ENCODE measurements at regions not wholly inside any gene's neighbourhood (a gene's known extent, or its start where the extent isn't known, plus 50 kb on each side); places are given as distances from the start of the nearest gene placed in this dataset.

DNA sequence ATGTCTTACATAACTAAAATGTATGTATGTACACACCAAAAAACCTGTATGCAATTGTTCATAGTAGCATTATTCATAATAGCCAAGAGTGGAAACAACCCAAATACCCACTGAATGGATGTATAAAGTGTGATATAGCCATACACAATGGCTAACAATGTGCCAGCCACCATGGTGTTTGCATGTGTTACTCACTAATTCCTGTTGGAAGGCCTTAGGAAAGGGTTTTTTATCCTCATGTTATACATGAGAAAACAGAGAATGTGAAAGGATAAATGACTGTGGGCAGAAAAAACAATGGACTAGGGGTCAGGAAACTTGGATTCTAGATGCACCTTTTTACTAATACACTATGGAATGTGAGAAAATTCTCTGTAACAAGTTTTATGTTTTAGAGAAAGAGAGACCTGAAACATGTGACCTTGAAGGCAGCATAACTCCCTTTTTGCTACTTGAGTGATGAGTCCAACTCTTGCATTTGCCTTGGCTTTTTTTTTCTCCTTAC lies 55.7 kb downstream of the TIGD2 start:
- no peak overlapping the region for H3K4me2 ChIP-seq (ENCODE audit: low read depth, low read length, poor library complexity, severe bottlenecking)
- H3K4me3 ChIP-seq (ENCODE audit: low read length) = no peak overlapping the region
- H4K20me1 ChIP-seq (ENCODE audit: insufficient read depth, low read depth, low read length) = no peaks in the 10 kb centered on the region
- H3K9me2 ChIP-seq (replicated peaks; ENCODE audit: insufficient read depth, low read length) = no peaks in the 10 kb centered on the region
- DNase-seq = no peak
- no peaks in the 10 kb centered on the region for H3K36me3 ChIP-seq (ENCODE audit: insufficient read depth, low read length)
- no peak overlapping the region for H3K27ac ChIP-seq (ENCODE audit: low read length)
- no peaks in the 10 kb centered on the region for H3K79me2 ChIP-seq (ENCODE audit: low read length)
- no peak overlapping the region for H3K9ac ChIP-seq (ENCODE audit: low read length)
- H3K4me1 ChIP-seq (ENCODE audit: low read length) = no peaks in the 10 kb centered on the region
- H2AFZ ChIP-seq (ENCODE audit: low read length) = no peak overlapping the region
- no peaks in the 10 kb centered on the region for H3K9me3 ChIP-seq (ENCODE audit: low read length)
- 0 out of 2 replicates have a peak, but pooled peaks cover 4% of the 10 kb centered on the region for H3K27me3 ChIP-seq (ENCODE audit: low read length)

GRCh38 chr4:89171176-89171805 lies 60.0 kb downstream of the TIGD2 start:
- no peaks in the 10 kb centered on the region for H3K27me3 ChIP-seq (ENCODE audit: low read length)
- no peaks in the 10 kb centered on the region for H3K4me1 ChIP-seq (ENCODE audit: low read length)
- H3K9me2 ChIP-seq (replicated peaks; ENCODE audit: insufficient read depth, low read length) = no peaks in the 10 kb centered on the region
- H3K9ac ChIP-seq (ENCODE audit: low read length) = no peak overlapping the region
- H3K4me3 ChIP-seq (ENCODE audit: low read length) = no peak overlapping the region
- no peaks in the 10 kb centered on the region for H3K36me3 ChIP-seq (ENCODE audit: insufficient read depth, low read length)
- no peak overlapping the region for H2AFZ ChIP-seq (ENCODE audit: low read length)
- H4K20me1 ChIP-seq (ENCODE audit: insufficient read depth, low read depth, low read length) = no peaks in the 10 kb centered on the region
- H3K4me2 ChIP-seq (ENCODE audit: low read depth, low read length, poor library complexity, severe bottlenecking) = no peak overlapping the region
- H3K79me2 ChIP-seq (ENCODE audit: low read length) = no peaks in the 10 kb centered on the region
- no peaks in the 10 kb centered on the region for H3K9me3 ChIP-seq (ENCODE audit: low read length)
- H3K27ac ChIP-seq (ENCODE audit: low read length) = no peak overlapping the region
- no peak for DNase-seq

DNA sequence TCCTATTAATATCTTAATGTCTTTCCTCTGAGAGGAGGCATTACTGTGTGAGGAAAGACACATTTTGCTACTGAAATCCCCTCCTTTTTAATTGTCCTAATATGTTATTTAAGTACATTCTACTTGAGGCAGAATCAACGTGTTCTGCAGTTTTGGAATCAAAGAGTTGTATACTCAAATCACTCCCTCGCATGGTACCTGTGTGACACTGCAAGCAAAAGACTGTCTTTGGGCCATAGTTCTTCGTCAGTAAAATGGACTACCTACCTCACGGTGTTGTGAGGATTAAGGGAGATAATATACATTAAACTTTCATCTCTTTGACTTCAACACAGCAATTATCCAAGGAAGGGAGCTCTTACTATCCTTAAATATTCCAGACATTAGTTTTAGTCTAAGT lies 61.5 kb downstream of the TIGD2 start:
- Histone ChIP-seq H3K27ac (ENCODE audit: low read length) (no peak overlapping the region), H3K9me2 (replicated peaks; ENCODE audit: insufficient read depth, low read length) (no peaks in the 10 kb centered on the region), H3K27me3 (ENCODE audit: low read length) (no peaks in the 10 kb centered on the region), H3K4me3 (ENCODE audit: low read length) (no peak overlapping the region), H4K20me1 (ENCODE audit: insufficient read depth, low read depth, low read length) (no peaks in the 10 kb centered on the region), H3K9ac (ENCODE audit: low read length) (no peak overlapping the region), H3K4me2 (ENCODE audit: low read depth, low read length, poor library complexity, severe bottlenecking) (no peak overlapping the region), H3K36me3 (ENCODE audit: insufficient read depth, low read length) (no peaks in the 10 kb centered on the region), H3K9me3 (ENCODE audit: low read length) (no peaks in the 10 kb centered on the region), H3K79me2 (ENCODE audit: low read length) (no peaks in the 10 kb centered on the region), H3K4me1 (ENCODE audit: low read length) (no peaks in the 10 kb centered on the region), H2AFZ (ENCODE audit: low read length) (no peak overlapping the region)
- peak; percentile 52 for DNase-seq

- H3K36me3 ChIP-seq (ENCODE audit: insufficient read depth, low read length) = no peaks in the 10 kb centered on the region
- no peak for DNase-seq
Observed at GRCh38 chr4:89173336-89174090, 62.2 kb downstream of the TIGD2 start.

DNA sequence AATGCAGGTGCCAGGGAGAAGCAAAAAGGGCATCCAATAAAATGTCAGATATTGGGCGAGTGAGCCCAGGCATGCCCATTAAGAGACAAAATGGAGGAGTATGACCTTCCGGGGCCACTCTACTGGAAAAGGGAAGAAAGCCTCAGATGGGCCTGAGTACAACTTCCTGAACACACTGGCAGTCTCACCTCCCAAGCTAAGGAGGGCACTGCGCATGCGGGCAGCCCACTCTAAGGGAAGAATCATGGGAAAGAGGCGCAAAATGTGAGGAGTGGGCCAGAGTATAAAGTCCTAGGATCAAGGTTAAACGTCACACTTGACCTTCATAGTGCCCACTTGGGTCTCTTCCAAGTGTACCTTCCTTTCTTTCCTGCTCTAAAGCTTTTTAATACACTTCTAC lies 63.5 kb downstream of the TIGD2 start:
- Histone ChIP-seq H3K36me3 (ENCODE audit: insufficient read depth, low read length) (no peaks in the 10 kb centered on the region), H4K20me1 (ENCODE audit: insufficient read depth, low read depth, low read length) (no peaks in the 10 kb centered on the region), H3K9me2 (replicated peaks; ENCODE audit: insufficient read depth, low read length) (no peaks in the 10 kb centered on the region), H3K4me2 (ENCODE audit: low read depth, low read length, poor library complexity, severe bottlenecking) (no peak overlapping the region), H3K27ac (ENCODE audit: low read length) (no peak overlapping the region), H2AFZ (ENCODE audit: low read length) (no peak overlapping the region), H3K79me2 (ENCODE audit: low read length) (no peaks in the 10 kb centered on the region), H3K27me3 (ENCODE audit: low read length) (no peaks in the 10 kb centered on the region), H3K4me1 (ENCODE audit: low read length) (no peaks in the 10 kb centered on the region), H3K9ac (ENCODE audit: low read length) (no peak overlapping the region), H3K4me3 (ENCODE audit: low read length) (no peak overlapping the region), H3K9me3 (ENCODE audit: low read length) (no peaks in the 10 kb centered on the region)
- DNase-seq = no peak

More at GRCh38 chr4:89173336-89174090, 62.2 kb downstream of the TIGD2 start:
- no peak overlapping the region for H3K27ac ChIP-seq (ENCODE audit: low read length)
- H3K27me3 ChIP-seq (ENCODE audit: low read length) = no peaks in the 10 kb centered on the region
- H2AFZ ChIP-seq (ENCODE audit: low read length) = no peak overlapping the region
- H3K9me3 ChIP-seq (ENCODE audit: low read length) = no peaks in the 10 kb centered on the region
- no peak overlapping the region for H3K4me2 ChIP-seq (ENCODE audit: low read depth, low read length, poor library complexity, severe bottlenecking)
- no peaks in the 10 kb centered on the region for H4K20me1 ChIP-seq (ENCODE audit: insufficient read depth, low read depth, low read length)
- H3K4me1 ChIP-seq (ENCODE audit: low read length) = no peaks in the 10 kb centered on the region
- H3K79me2 ChIP-seq (ENCODE audit: low read length) = no peaks in the 10 kb centered on the region
- H3K4me3 ChIP-seq (ENCODE audit: low read length) = no peak overlapping the region
- H3K9ac ChIP-seq (ENCODE audit: low read length) = no peak overlapping the region
- H3K9me2 ChIP-seq (replicated peaks; ENCODE audit: insufficient read depth, low read length) = no peaks in the 10 kb centered on the region

- Histone ChIP-seq H3K4me2 (ENCODE audit: low read depth, low read length, poor library complexity, severe bottlenecking) (no peak overlapping the region), H3K27ac (ENCODE audit: low read length) (no peak overlapping the region), H3K9me3 (ENCODE audit: low read length) (no peaks in the 10 kb centered on the region), H3K4me1 (ENCODE audit: low read length) (no peaks in the 10 kb centered on the region), H3K9ac (ENCODE audit: low read length) (no peak overlapping the region), H3K4me3 (ENCODE audit: low read length) (no peak overlapping the region), H3K9me2 (replicated peaks; ENCODE audit: insufficient read depth, low read length) (no peaks in the 10 kb centered on the region), H2AFZ (ENCODE audit: low read length) (no peak overlapping the region), H3K27me3 (ENCODE audit: low read length) (no peaks in the 10 kb centered on the region), H3K79me2 (ENCODE audit: low read length) (no peaks in the 10 kb centered on the region), H4K20me1 (ENCODE audit: insufficient read depth, low read depth, low read length) (no peaks in the 10 kb centered on the region), H3K36me3 (ENCODE audit: insufficient read depth, low read length) (no peaks in the 10 kb centered on the region)
- no peak for DNase-seq
Observed at GRCh38 chr4:89175611-89176010, 64.3 kb downstream of the TIGD2 start.

- Histone ChIP-seq H3K9me2 (replicated peaks; ENCODE audit: insufficient read depth, low read length) (no peaks in the 10 kb centered on the region), H3K9me3 (ENCODE audit: low read length) (no peaks in the 10 kb centered on the region), H3K27me3 (ENCODE audit: low read length) (no peaks in the 10 kb centered on the region), H3K27ac (ENCODE audit: low read length) (no peak overlapping the region), H3K36me3 (ENCODE audit: insufficient read depth, low read length) (no peaks in the 10 kb centered on the region), H3K79me2 (ENCODE audit: low read length) (no peaks in the 10 kb centered on the region), H3K9ac (ENCODE audit: low read length) (no peak overlapping the region), H3K4me3 (ENCODE audit: low read length) (no peak overlapping the region), H3K4me2 (ENCODE audit: low read depth, low read length, poor library complexity, severe bottlenecking) (no peak overlapping the region), H2AFZ (ENCODE audit: low read length) (no peak overlapping the region), H3K4me1 (ENCODE audit: low read length) (no peaks in the 10 kb centered on the region), H4K20me1 (ENCODE audit: insufficient read depth, low read depth, low read length) (no peaks in the 10 kb centered on the region)
- no peak for DNase-seq
Observed at GRCh38 chr4:89177807-89178206, 66.5 kb downstream of the TIGD2 start.

DNA sequence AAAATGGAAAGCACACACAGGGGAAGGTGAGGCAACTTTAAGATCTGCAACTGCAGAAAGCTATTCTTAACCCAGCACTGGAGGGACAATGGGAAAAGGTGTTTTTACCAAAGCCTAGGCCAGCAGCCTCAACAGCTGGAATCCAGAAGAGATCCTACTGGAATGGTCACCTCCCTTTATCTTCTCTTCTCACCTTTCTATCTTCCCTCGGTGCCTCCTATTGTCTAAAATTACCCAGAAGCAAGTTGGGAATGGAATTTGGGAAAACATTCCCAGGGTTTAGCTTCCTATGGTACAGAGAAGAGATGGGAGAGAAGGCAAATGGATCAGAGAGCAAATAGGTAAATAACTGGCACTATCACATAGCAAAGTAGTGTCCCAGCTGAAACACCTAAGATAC lies 73.1 kb downstream of the TIGD2 start:
- no peak overlapping the region for H3K4me2 ChIP-seq (ENCODE audit: low read depth, low read length, poor library complexity, severe bottlenecking)
- no peak overlapping the region for H3K9ac ChIP-seq (ENCODE audit: low read length)
- H3K9me3 ChIP-seq (ENCODE audit: low read length) = no peaks in the 10 kb centered on the region
- H3K4me1 ChIP-seq (ENCODE audit: low read length) = no peaks in the 10 kb centered on the region
- no peaks in the 10 kb centered on the region for H3K9me2 ChIP-seq (replicated peaks; ENCODE audit: insufficient read depth, low read length)
- no peaks in the 10 kb centered on the region for H3K27me3 ChIP-seq (ENCODE audit: low read length)
- no peaks in the 10 kb centered on the region for H3K79me2 ChIP-seq (ENCODE audit: low read length)
- H4K20me1 ChIP-seq (ENCODE audit: insufficient read depth, low read depth, low read length) = no peaks in the 10 kb centered on the region
- no peak for DNase-seq
- no peak overlapping the region for H2AFZ ChIP-seq (ENCODE audit: low read length)
- H3K36me3 ChIP-seq (ENCODE audit: insufficient read depth, low read length) = no peaks in the 10 kb centered on the region
- H3K27ac ChIP-seq (ENCODE audit: low read length) = no peak overlapping the region
- no peak overlapping the region for H3K4me3 ChIP-seq (ENCODE audit: low read length)
